ENCODE measurements at regions not wholly inside any gene's neighbourhood (a gene's known extent, or its start where the extent isn't known, plus 50 kb on each side); places are given as distances from the start of the nearest gene placed in this dataset.

- Histone ChIP-seq H3K27ac (no peak overlapping the region), H3K27me3 (no peaks in the 10 kb centered on the region), H3K4me1 (no peaks in the 10 kb centered on the region), H3K4me3 (no peak overlapping the region), H3K9me3 (peaks cover 0 to 14% (median 0%) of the 10 kb centered on the region in 3 donors), H3K36me3 (replicated peaks in 1 of 2; ENCODE audit: insufficient read depth in 1 of 2, low read depth in 2 of 2) (no peaks in the 10 kb centered on the region)
- intact Hi-C loops (cut with DNase I): no loop called here
- DNase-seq (no peak), ATAC-seq (no peak)
- WGBS, 2 donors: 35 to 38% methylated on average over 4 of the region's 4 CpGs
- TF ChIP-seq CTCF (IDR thresholded peaks at IDR 0.05): no peak
- no peak for TF ChIP-seq POLR2A (IDR thresholded peaks at IDR 0.05)
These were observed 699.1 kb downstream of the MCTP2 start for GRCh38 chr15:94930441-94930840.

- ATAC-seq (no peak), DNase-seq (no peak)
- peaks cover 0 to 14% (median 0%) of the 10 kb centered on the region in 3 donors for H3K9me3 ChIP-seq
- intact Hi-C loops (cut with DNase I): no loop called here
- no peak overlapping the region for H3K4me3 ChIP-seq
- H3K36me3 ChIP-seq (replicated peaks in 1 of 2; ENCODE audit: insufficient read depth in 1 of 2, low read depth in 2 of 2): no peaks in the 10 kb centered on the region
- no peaks in the 10 kb centered on the region for H3K4me1 ChIP-seq
- no peaks in the 10 kb centered on the region for H3K27me3 ChIP-seq
- WGBS, 2 donors: 74 to 81% methylated on average over 4 of the region's 4 CpGs
- no peak overlapping the region for H3K27ac ChIP-seq
- TF ChIP-seq CTCF (IDR thresholded peaks at IDR 0.05): no peak
- no peak for TF ChIP-seq POLR2A (IDR thresholded peaks at IDR 0.05)
These were observed 699.6 kb downstream of the MCTP2 start for GRCh38 chr15:94930960-94931359.

GRCh38 chr15:94934440-94934839, 703.1 kb downstream of the MCTP2 start:
- no peaks in the 10 kb centered on the region for H3K27me3 ChIP-seq
- 70 to 85% methylated on average over 2 to 3 of the region's 3 CpGs for WGBS, 2 donors
- DNase-seq (no peak), ATAC-seq (no peak)
- intact Hi-C loops (cut with DNase I): no loop called here
- TF ChIP-seq CTCF (IDR thresholded peaks at IDR 0.05) (no peak), POLR2A (IDR thresholded peaks at IDR 0.05) (no peak)
- H3K4me1 ChIP-seq: no peaks in the 10 kb centered on the region
- no peaks in the 10 kb centered on the region for H3K36me3 ChIP-seq (replicated peaks in 1 of 2; ENCODE audit: insufficient read depth in 1 of 2, low read depth in 2 of 2)
- H3K4me3 ChIP-seq: no peak overlapping the region
- no peak overlapping the region for H3K27ac ChIP-seq
- peaks cover 0 to 14% (median 0%) of the 10 kb centered on the region in 3 donors for H3K9me3 ChIP-seq

GRCh38 chr15:94937242-94937641, 705.9 kb downstream of the MCTP2 start:
- no peak overlapping the region for H3K4me3 ChIP-seq
- no peaks in the 10 kb centered on the region for H3K36me3 ChIP-seq (replicated peaks in 1 of 2; ENCODE audit: insufficient read depth in 1 of 2, low read depth in 2 of 2)
- no peak for DNase-seq
- H3K9me3 ChIP-seq: peaks cover 0 to 14% (median 0%) of the 10 kb centered on the region in 3 donors
- no peak overlapping the region for H3K27ac ChIP-seq
- no peak for TF ChIP-seq CTCF (IDR thresholded peaks at IDR 0.05)
- no peak for TF ChIP-seq POLR2A (IDR thresholded peaks at IDR 0.05)
- intact Hi-C loops (cut with DNase I): no loop called here
- ATAC-seq: no peak
- WGBS, 2 donors: 62 to 67% methylated on average over 2 of the region's 2 CpGs
- H3K4me1 ChIP-seq: no peaks in the 10 kb centered on the region
- H3K27me3 ChIP-seq: no peaks in the 10 kb centered on the region

- ATAC-seq: no peak
- no peak for DNase-seq
- Histone ChIP-seq H3K27ac (no peak overlapping the region), H3K4me3 (no peak overlapping the region), H3K27me3 (no peaks in the 10 kb centered on the region), H3K9me3 (no peaks in the 10 kb centered on the region), H3K36me3 (replicated peaks in 1 of 2; ENCODE audit: insufficient read depth in 1 of 2, low read depth in 2 of 2) (no peaks in the 10 kb centered on the region), H3K4me1 (no peaks in the 10 kb centered on the region)
- TF ChIP-seq POLR2A (IDR thresholded peaks at IDR 0.05): no peak
- intact Hi-C loops (cut with DNase I): no loop called here
These were observed 712.5 kb downstream of the MCTP2 start for GRCh38 chr15:94943888-94944287.

All from body of pancreas (tissue), 4 donors.